ENCODE measurements at regions not wholly inside any gene's neighbourhood (a gene's known extent, or its start where the extent isn't known, plus 50 kb on each side); places are given as distances from the start of the nearest gene placed in this dataset.
"Not testable (repeated sequence)": the region's sequence is repeated elsewhere in the genome, so short reads cannot be mapped to it uniquely, and the experiment has no call there.

- intact Hi-C loops (cut with micrococcal nuclease), result no loop called here
Measured at GRCh38 chr2:220815698-220816097, 756.4 kb downstream of the EPHA4 start.

- intact Hi-C loops (cut with micrococcal nuclease), result no loop called here
Measured at GRCh38 chr2:220821683-220822082, 750.4 kb downstream of the EPHA4 start.

- intact Hi-C loops (cut with micrococcal nuclease), result not testable (repeated sequence)
Measured at GRCh38 chr2:220823590-220823989, 748.5 kb downstream of the EPHA4 start.

GRCh38 chr2:220833446-220833845, 738.7 kb downstream of the EPHA4 start:
- intact Hi-C loops (cut with micrococcal nuclease), result no loop called here

GRCh38 chr2:220835583-220835982, 736.5 kb downstream of the EPHA4 start:
- intact Hi-C loops (cut with micrococcal nuclease), result no loop called here

- intact Hi-C loops (cut with micrococcal nuclease), result no loop called here
Measured at GRCh38 chr2:220837226-220837625, 734.9 kb downstream of the EPHA4 start.

- intact Hi-C loops (cut with micrococcal nuclease), result no loop called here
Measured at GRCh38 chr2:220842901-220843665, 729.0 kb downstream of the EPHA4 start.

- intact Hi-C loops (cut with micrococcal nuclease), result no loop called here
Measured at GRCh38 chr2:220845766-220846273, 726.3 kb downstream of the EPHA4 start.

GRCh38 chr2:220847006-220847405, 725.1 kb downstream of the EPHA4 start:
- intact Hi-C loops (cut with micrococcal nuclease), result no loop called here

GRCh38 chr2:220847589-220847988, 724.5 kb downstream of the EPHA4 start:
- intact Hi-C loops (cut with micrococcal nuclease), result no loop called here

GRCh38 chr2:220849433-220849832, 722.7 kb downstream of the EPHA4 start:
- intact Hi-C loops (cut with micrococcal nuclease), result no loop called here

- intact Hi-C loops (cut with micrococcal nuclease), result no loop called here
Measured at GRCh38 chr2:220850116-220850515, 722.0 kb downstream of the EPHA4 start.

GRCh38 chr2:220855296-220855695, 716.8 kb downstream of the EPHA4 start:
- intact Hi-C loops (cut with micrococcal nuclease), result no loop called here

- intact Hi-C loops (cut with micrococcal nuclease), result no loop called here
Measured at GRCh38 chr2:220856486-220856885, 715.6 kb downstream of the EPHA4 start.

- intact Hi-C loops (cut with micrococcal nuclease), result no loop called here
Measured at GRCh38 chr2:220857368-220857767, 714.7 kb downstream of the EPHA4 start.

- intact Hi-C loops (cut with micrococcal nuclease), result no loop called here
Measured at GRCh38 chr2:220858101-220858500, 714.0 kb downstream of the EPHA4 start.

GRCh38 chr2:220871909-220872308, 700.2 kb downstream of the EPHA4 start:
- intact Hi-C loops (cut with micrococcal nuclease), result no loop called here

- intact Hi-C loops (cut with micrococcal nuclease), result no loop called here
Measured at GRCh38 chr2:220876080-220876824, 695.9 kb downstream of the EPHA4 start.

GRCh38 chr2:220877491-220877890, 694.6 kb downstream of the EPHA4 start:
- intact Hi-C loops (cut with micrococcal nuclease), result no loop called here

GRCh38 chr2:220877897-220878296, 694.2 kb downstream of the EPHA4 start:
- intact Hi-C loops (cut with micrococcal nuclease), result no loop called here

GRCh38 chr2:220880623-220881596, 691.2 kb downstream of the EPHA4 start:
- intact Hi-C loops (cut with micrococcal nuclease), result no loop called here
